ENCODE measurements at regions not wholly inside any gene's neighbourhood (a gene's known extent, or its start where the extent isn't known, plus 50 kb on each side); places are given as distances from the start of the nearest gene placed in this dataset.

GRCh38 chr3:31445701-31446100 lies 87.0 kb upstream of the STT3B start:
- no peak for TF ChIP-seq CTCF (IDR thresholded peaks at IDR 0.05)
- H3K36me3 ChIP-seq = no peaks in the 10 kb centered on the region
- H3K27me3 ChIP-seq = no peaks in the 10 kb centered on the region
- H3K4me1 ChIP-seq = peaks cover 0 to under 1% (median 0%) of the 10 kb centered on the region in 4 donors
- intact Hi-C loops (cut with DNase I; ENCODE audit: low total_unique reads) = no loop called here
- H3K9me3 ChIP-seq = peaks cover 0 to 6% (median 0%) of the 10 kb centered on the region in 3 donors
- no peak overlapping the region for H3K4me3 ChIP-seq
- DNase-seq = no peak
- H3K27ac ChIP-seq = no peak overlapping the region

GRCh38 chr3:31448035-31448881 lies 84.5 kb upstream of the STT3B start:
- no peaks in the 10 kb centered on the region for H3K4me1 ChIP-seq
- H3K4me3 ChIP-seq = no peak overlapping the region
- DNase-seq = no peak
- H3K27me3 ChIP-seq = no peaks in the 10 kb centered on the region
- no peak overlapping the region for H3K27ac ChIP-seq
- H3K36me3 ChIP-seq = no peaks in the 10 kb centered on the region
- intact Hi-C loops (cut with DNase I; ENCODE audit: low total_unique reads) = no loop called here
- peaks cover 0 to 6% (median 0%) of the 10 kb centered on the region in 3 donors for H3K9me3 ChIP-seq
- no peak for TF ChIP-seq CTCF (IDR thresholded peaks at IDR 0.05)

GRCh38 chr3:31448882-31449243 lies 83.9 kb upstream of the STT3B start:
- Histone ChIP-seq H3K27me3 (no peaks in the 10 kb centered on the region), H3K9me3 (peaks cover 0 to 6% (median 0%) of the 10 kb centered on the region in 3 donors), H3K4me3 (no peak overlapping the region), H3K36me3 (no peaks in the 10 kb centered on the region), H3K27ac (no peak overlapping the region), H3K4me1 (no peaks in the 10 kb centered on the region)
- DNase-seq = no peak
- intact Hi-C loops (cut with DNase I; ENCODE audit: low total_unique reads) = no loop called here
- TF ChIP-seq CTCF (IDR thresholded peaks at IDR 0.05) = no peak

GRCh38 chr3:31449318-31449717 lies 83.4 kb upstream of the STT3B start:
- H3K36me3 ChIP-seq = no peaks in the 10 kb centered on the region
- DNase-seq = no peak
- intact Hi-C loops (cut with DNase I; ENCODE audit: low total_unique reads) = no loop called here
- no peak overlapping the region for H3K27ac ChIP-seq
- H3K27me3 ChIP-seq = no peaks in the 10 kb centered on the region
- H3K4me1 ChIP-seq = no peaks in the 10 kb centered on the region
- H3K9me3 ChIP-seq = peaks cover 0 to 6% (median 0%) of the 10 kb centered on the region in 3 donors
- no peak overlapping the region for H3K4me3 ChIP-seq
- TF ChIP-seq CTCF (IDR thresholded peaks at IDR 0.05) = no peak

GRCh38 chr3:31450345-31450744 lies 82.4 kb upstream of the STT3B start:
- no peak overlapping the region for H3K4me3 ChIP-seq
- H3K4me1 ChIP-seq = no peaks in the 10 kb centered on the region
- H3K36me3 ChIP-seq = no peaks in the 10 kb centered on the region
- H3K9me3 ChIP-seq = peaks cover 0 to 6% (median 0%) of the 10 kb centered on the region in 3 donors
- H3K27me3 ChIP-seq = no peaks in the 10 kb centered on the region
- no peak for TF ChIP-seq CTCF (IDR thresholded peaks at IDR 0.05)
- intact Hi-C loops (cut with DNase I; ENCODE audit: low total_unique reads) = no loop called here
- DNase-seq = no peak
- no peak overlapping the region for H3K27ac ChIP-seq
